RKO (cell line): ENCODE measurements at regions not wholly inside any gene's neighbourhood (a gene's known extent, or its start where the extent isn't known, plus 50 kb on each side); places are given as distances from the start of the nearest gene placed in this dataset.
A peak's percentile ranks its signal among the peaks of the same experiment; 100 is the strongest.
"Not testable (repeated sequence)": the region's sequence is repeated elsewhere in the genome, so short reads cannot be mapped to it uniquely, and the experiment has no call there.

Source experiments
- DNase-seq: peaks from one replicate; pipeline ENCODE4 v3.0.0-alpha.2; 2016; ENCODE audit warnings: low spot score

GRCh38 chr18:6571239-6571602, 156.5 kb upstream of the L3MBTL4 start:
- no peak for DNase-seq

DNA sequence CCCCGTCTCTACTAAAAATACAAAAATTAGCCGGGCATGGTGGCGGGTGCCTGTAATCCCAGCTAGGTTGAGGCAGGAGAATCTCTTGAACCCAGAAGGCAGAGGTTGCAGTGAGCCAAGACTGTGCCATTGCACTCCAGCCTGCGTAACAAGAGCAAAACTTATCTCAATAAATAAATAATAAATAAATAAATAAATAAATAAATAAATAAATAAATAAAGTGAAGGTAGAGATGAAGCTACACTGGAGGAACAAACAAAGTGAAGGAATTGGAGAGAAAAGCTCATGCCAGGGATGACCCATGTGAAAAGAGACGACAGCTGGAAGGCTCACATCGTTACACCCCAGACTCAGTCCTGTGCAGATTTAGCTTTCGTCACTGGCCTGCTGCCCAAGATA, 157.3 kb upstream of the ARHGAP28 start:
- not testable (repeated sequence) for DNase-seq

- no peak for DNase-seq
These were observed 154.9 kb upstream of the ARHGAP28 start for GRCh38 chr18:6574631-6575030.

GRCh38 chr18:6575908-6576307, 153.6 kb upstream of the ARHGAP28 start:
- no peak for DNase-seq

DNA sequence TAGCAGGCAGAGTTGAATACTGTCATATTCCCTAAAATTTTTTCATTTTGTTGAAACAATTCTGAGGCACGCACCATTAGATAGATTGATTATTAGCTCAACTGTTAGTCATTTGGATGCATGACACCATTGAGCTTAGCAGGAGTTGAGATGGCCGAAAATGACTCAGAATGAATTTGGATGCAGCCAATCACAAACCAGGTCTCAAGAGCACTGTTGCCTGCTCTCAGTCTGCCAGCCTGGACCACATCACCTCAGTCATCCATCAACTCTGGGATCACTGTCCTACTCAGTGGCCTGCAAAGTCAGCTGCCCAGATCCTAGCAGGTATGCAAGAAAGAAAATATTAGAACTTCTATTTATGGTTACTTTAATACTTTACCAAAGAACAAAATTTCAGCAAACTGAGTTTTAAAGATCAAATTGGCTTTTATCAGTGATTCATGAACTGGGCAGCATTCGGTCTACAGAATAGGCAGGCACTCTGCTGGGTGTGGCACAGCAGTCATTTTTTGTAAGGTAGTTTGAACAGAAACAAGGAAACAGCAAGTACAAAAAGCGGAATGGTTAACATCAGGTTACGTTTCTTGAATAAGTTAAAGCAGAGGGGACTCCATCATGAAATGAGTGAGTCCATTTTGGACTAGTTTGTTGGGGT, 152.7 kb upstream of the ARHGAP28 start:
- peak; percentile 20 for DNase-seq

GRCh38 chr18:6578686-6579085, 150.8 kb upstream of the ARHGAP28 start:
- no peak for DNase-seq

DNA sequence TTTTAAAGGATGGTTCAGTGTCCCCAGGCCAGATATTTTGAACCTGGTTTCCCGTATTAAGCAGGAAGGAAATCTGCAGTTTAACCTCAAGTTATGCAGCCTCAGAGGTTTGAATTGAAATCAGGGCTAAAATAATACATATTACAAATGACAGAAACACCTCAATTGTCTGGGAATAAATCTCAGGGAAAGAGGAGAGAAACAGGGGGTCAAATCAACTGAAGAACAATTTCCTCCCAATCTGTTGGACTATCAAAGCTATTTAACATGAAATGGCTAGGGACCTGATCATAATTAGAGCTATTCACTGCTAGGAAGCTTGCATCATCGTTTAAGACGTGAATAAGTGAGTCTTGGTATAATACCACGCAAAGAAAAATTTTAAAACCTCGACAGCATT, 150.0 kb upstream of the ARHGAP28 start:
- no peak for DNase-seq

- DNase-seq: no peak
These were observed 149.1 kb upstream of the ARHGAP28 start for GRCh38 chr18:6580401-6580800.

DNA sequence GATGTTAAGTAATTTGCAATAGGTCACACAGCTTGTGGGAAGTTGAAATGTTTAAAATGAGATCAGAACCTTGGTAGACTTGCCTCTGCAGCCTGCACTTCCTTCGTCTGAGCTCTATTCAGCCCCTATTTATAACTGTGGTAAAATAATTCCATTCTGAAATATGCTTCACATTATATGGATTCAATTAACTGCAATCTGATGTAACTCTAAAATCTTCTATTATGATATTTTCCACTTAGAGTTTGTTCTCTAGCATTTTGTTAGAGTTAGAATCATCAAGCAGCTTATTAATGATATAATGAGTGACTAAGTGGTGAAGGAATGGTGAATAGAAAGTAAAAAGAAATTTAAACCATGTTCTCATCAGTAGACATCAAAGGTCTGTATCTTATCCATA, 139.6 kb upstream of the ARHGAP28 start:
- DNase-seq: no peak

- DNase-seq: no peak
These were observed 139.2 kb upstream of the ARHGAP28 start for GRCh38 chr18:6590326-6590725.

DNA sequence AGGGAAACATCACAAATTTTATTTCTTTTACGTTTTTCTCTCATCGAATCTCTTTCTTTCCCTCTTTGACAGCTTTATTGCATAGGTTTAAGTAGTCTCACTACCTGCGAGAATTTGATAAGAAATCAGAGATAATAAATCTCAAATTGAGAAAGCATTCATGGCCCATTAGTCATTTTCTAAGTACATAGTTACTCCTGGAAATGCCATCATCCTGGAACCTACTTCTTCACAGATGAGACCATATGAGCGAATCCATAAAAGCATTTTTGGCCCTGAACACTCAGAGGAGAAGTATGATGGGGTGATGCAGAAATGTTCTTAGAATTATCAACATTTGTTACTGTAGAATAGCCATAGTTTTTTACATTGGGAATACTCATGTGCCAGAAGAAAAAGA, 138.0 kb upstream of the ARHGAP28 start:
- no peak for DNase-seq

- DNase-seq: no peak
These were observed 137.0 kb upstream of the ARHGAP28 start for GRCh38 chr18:6592522-6592921.

GRCh38 chr18:6593142-6593885, 136.2 kb upstream of the ARHGAP28 start:
- DNase-seq: no peak

- DNase-seq: no peak
These were observed 133.8 kb upstream of the ARHGAP28 start for GRCh38 chr18:6595666-6596065.

DNA sequence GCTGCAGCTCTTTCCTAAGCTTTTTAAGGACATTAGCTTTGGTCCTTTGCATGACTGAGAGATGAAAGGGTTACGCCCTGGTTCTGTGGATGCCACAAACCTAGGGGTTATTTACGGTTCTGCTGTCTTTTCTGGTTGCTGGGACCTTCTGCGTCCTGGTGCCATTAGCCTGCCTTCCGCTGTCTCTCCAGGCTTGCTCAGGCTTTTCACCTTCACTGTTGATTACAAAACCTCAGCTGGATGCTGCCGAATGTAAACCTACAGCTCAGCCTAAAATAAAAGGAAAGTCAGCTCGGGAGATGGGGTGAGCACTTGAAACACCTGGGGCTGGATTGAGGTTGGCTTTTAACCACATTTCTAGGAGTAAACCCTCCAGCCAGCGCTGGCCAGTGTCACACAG, 130.9 kb upstream of the ARHGAP28 start:
- DNase-seq: no peak

DNA sequence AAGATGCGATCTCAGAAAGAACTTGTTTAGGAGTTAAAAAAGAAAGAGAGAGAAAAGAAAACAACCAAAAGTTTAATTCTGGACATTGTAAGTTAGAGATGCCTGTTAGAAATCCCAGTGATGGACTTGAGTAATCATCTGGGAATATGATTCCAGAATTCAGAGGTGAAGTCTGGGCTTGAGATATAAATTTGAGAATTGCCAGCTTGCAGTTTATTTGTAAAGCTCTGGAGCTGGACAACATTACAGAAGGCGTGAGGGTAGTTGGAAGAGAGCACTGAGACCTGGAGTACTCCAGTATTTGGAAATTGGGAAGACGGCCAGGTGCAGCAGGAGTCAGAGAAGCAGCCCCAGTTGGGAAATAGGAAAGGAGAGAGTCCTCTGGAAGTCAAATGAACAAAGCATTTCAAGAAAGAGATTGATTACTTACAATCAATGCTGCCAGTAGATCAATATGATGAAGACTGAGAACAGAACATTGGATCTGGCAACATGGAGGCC, 128.8 kb upstream of the ARHGAP28 start:
- DNase-seq: no peak

GRCh38 chr18:6601241-6601640, 128.3 kb upstream of the ARHGAP28 start:
- no peak for DNase-seq

DNA sequence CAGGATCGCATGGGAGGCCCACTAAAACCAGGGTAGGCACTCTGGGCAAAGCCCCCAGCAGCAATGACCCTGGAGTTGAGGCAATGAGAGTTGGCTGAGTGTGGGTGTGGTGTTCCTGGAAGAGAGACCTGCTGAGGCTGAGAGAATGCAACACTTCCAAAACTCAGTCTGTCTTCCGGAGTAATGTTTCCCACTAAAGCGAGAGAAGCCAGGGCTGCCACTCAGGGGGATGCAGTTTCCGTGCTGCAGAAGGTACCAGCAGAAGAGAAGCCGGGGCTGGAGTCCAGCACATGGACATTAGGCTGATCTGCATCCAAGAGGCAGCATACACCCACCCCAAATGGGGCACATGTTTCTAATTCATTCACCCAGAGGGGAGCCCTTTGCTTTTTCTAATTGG, 127.2 kb upstream of the ARHGAP28 start:
- DNase-seq: no peak

DNA sequence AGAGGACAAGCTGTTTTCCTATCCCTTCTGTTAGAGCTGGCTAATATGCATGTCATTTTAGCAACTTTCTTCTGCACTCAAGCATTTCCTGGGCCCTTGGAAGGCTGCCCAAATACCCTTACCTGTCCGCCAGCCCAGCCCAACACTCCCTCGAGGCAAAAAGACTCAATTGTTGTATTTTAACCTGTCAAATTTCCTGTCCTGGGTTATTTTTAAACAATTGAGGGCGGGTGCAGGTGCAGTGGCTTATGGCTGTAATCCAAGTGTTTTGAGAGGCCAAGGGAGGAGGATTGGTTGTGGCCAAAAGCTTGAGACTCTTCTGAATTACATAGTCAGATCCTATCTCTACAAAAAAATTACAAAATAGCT, 125.0 kb upstream of the ARHGAP28 start:
- DNase-seq: no peak

GRCh38 chr18:6605115-6605869, 124.2 kb upstream of the ARHGAP28 start:
- no peak for DNase-seq

- DNase-seq: no peak
These were observed 123.0 kb upstream of the ARHGAP28 start for GRCh38 chr18:6606411-6607085.

- DNase-seq: no peak
These were observed 122.2 kb upstream of the ARHGAP28 start for GRCh38 chr18:6607343-6607742.
